ENCODE measurements at regions not wholly inside any gene's neighbourhood (a gene's known extent, or its start where the extent isn't known, plus 50 kb on each side); places are given as distances from the start of the nearest gene placed in this dataset.

- TF ChIP-seq POLR2A (IDR thresholded peaks at IDR 0.05; ENCODE audit: low read depth, low read length) (no peak), TAF1 (IDR thresholded peaks at IDR 0.05; ENCODE audit: borderline replicate concordance, low read depth, low read length) (no peak), CTCF (IDR thresholded peaks at IDR 0.05 in 2 of 3, conservative IDR thresholded peaks at IDR 0.05 in 1 of 3; ENCODE audit: control insufficient read depth in 2 of 3, extremely low read depth in 1 of 3, insufficient read depth in 1 of 3, low read depth in 3 of 3, low read length in 3 of 3) (no peak), ZNF687 (IDR thresholded peaks at IDR 0.05) (no peak), NFIC (IDR thresholded peaks at IDR 0.05; ENCODE audit: low read depth, low read length) (no peak)
Measured at GRCh38 chr5:23627976-23628375, 120.6 kb downstream of the PRDM9 start.

All from GM12878 (cell line).